CD14-positive monocyte (primary cell): ENCODE measurements at regions not wholly inside any gene's neighbourhood (a gene's known extent, or its start where the extent isn't known, plus 50 kb on each side); places are given as distances from the start of the nearest gene placed in this dataset.

Experiments
- DNase-seq, 3 donors: peaks; one replicate each; pipeline ENCODE4 v3.0.0-alpha.2; 2011 to 2022
- H2AFZ ChIP-seq: 2 replicates; pipeline ENCODE4 v1.6.0; 2012; ENCODE audit warnings: mild to moderate bottlenecking, low read depth, low read length, inconsistent platforms; ENCODE audit not compliant: insufficient read depth, poor library complexity, severe bottlenecking
- H3K27ac ChIP-seq, 2 donors: 1 replicate in 1 of 2; 2 replicates in 1 of 2; pipeline ENCODE4 v1.5.1; 2012 to 2013; ENCODE audit warnings: low read length in 2 of 2, control low read depth in 1 of 2, inconsistent platforms in 1 of 2, low read depth in 1 of 2, mild to moderate bottlenecking in 1 of 2
- H3K27me3 ChIP-seq, 2 donors: one replicate each; pipeline versions ENCODE4 v1.6.0 to v1.6.1; 2011 to 2013; ENCODE audit warnings: low read length in 2 of 2; ENCODE audit not compliant: control insufficient read depth in 2 of 2, insufficient read depth in 2 of 2
- H3K36me3 ChIP-seq, 2 donors: replicated peaks in 1 of 2; 1 replicate in 1 of 2; 2 replicates in 1 of 2; pipeline versions ENCODE4 v1.5.1 to v1.6.1; 2012 to 2013; ENCODE audit warnings: low read length in 2 of 2, control low read depth in 1 of 2, inconsistent platforms in 1 of 2, mild to moderate bottlenecking in 1 of 2; ENCODE audit not compliant: insufficient read depth in 2 of 2, control insufficient read depth in 1 of 2
- H3K4me1 ChIP-seq, 2 donors: 1 replicate in 1 of 2; 2 replicates in 1 of 2; pipeline versions ENCODE4 v1.5.1 to v1.6.1; 2012 to 2013; ENCODE audit warnings: low read length in 2 of 2, control low read depth in 1 of 2, inconsistent platforms in 1 of 2, mild to moderate bottlenecking in 1 of 2, moderate library complexity in 1 of 2; ENCODE audit not compliant: insufficient read depth in 2 of 2, control insufficient read depth in 1 of 2
- H3K4me2 ChIP-seq: replicated peaks from 2 replicates; pipeline ENCODE3; 2012; ENCODE audit warnings: low read length, moderate library complexity, mild to moderate bottlenecking; ENCODE audit not compliant: poor library complexity, severe bottlenecking; ENCODE audit errors: extremely low read depth
- H3K4me3 ChIP-seq, 3 experiments: fragments of 200-600 bp in 1 of 3; sonication (generic) in 1 of 3; replicated peaks in 1 of 3; 1 replicate in 2 of 3; 2 replicates in 1 of 3; pipeline ENCODE4 v1.5.1; 2011 to 2013; ENCODE audit warnings: low read length in 3 of 3, mild to moderate bottlenecking in 3 of 3, control low read depth in 2 of 3, low read depth in 2 of 3, inconsistent platforms in 1 of 3, moderate library complexity in 1 of 3
- H3K79me2 ChIP-seq: 2 replicates; pipeline ENCODE4 v1.6.0; 2012; ENCODE audit warnings: mild to moderate bottlenecking, control low read depth, inconsistent platforms, low read length, moderate library complexity; ENCODE audit not compliant: insufficient read depth
- H3K9ac ChIP-seq: 2 replicates; pipeline ENCODE4 v1.6.0; 2017; ENCODE audit warnings: low read length, mild to moderate bottlenecking; ENCODE audit not compliant: insufficient read depth, poor library complexity, severe bottlenecking
- H3K9me3 ChIP-seq, 2 donors: replicated peaks in 1 of 2; 1 replicate in 1 of 2; 2 replicates in 1 of 2; pipeline versions ENCODE4 v1.5.1 to v1.6.1; 2012 to 2013; ENCODE audit warnings: low read length in 2 of 2, control low read depth in 1 of 2; ENCODE audit not compliant: control insufficient read depth in 1 of 2, insufficient read depth in 1 of 2
- H4K20me1 ChIP-seq: 2 replicates; pipeline ENCODE4 v1.6.0; 2012; ENCODE audit warnings: mild to moderate bottlenecking, low read length, control low read depth, moderate library complexity; ENCODE audit not compliant: insufficient read depth
- H3K27ac Mint-ChIP-seq, 7 donors: one replicate each; pipeline ENCODE4 v1.8.0; 2020; ENCODE audit warnings: mild to moderate bottlenecking in 7 of 7, mixed read lengths in 7 of 7, moderate library complexity in 6 of 7, inconsistent platforms in 2 of 7
- H3K27me3 Mint-ChIP-seq, 3 donors: one replicate each; pipeline ENCODE4 v1.8.0; 2021 to 2022; ENCODE audit warnings: low read depth in 3 of 3, mild to moderate bottlenecking in 3 of 3, mixed read lengths in 3 of 3, moderate library complexity in 3 of 3, inconsistent platforms in 1 of 3
- H3K36me3 Mint-ChIP-seq, 2 donors: one replicate each; pipeline ENCODE4 v1.8.0; 2020; ENCODE audit warnings: mixed read lengths in 2 of 2, inconsistent platforms in 1 of 2, mild to moderate bottlenecking in 1 of 2
- H3K4me1 Mint-ChIP-seq: one replicate; pipeline ENCODE4 v1.8.0; 2020; ENCODE audit warnings: mild to moderate bottlenecking, mixed read lengths
- H3K4me3 Mint-ChIP-seq, 2 donors: one replicate each; pipeline ENCODE4 v1.8.0; 2020; ENCODE audit warnings: mild to moderate bottlenecking in 2 of 2, mixed read lengths in 2 of 2, moderate library complexity in 1 of 2
- H3K9me3 Mint-ChIP-seq, 7 donors: one replicate each; pipeline ENCODE4 v1.8.0; 2020 to 2022; ENCODE audit warnings: mixed read lengths in 7 of 7, mild to moderate bottlenecking in 6 of 7, moderate library complexity in 6 of 7, inconsistent platforms in 2 of 7
- WGBS: methylation state at CpG from one replicate; pipeline ENCODE4 v1.1.5; 2013; ENCODE audit warnings: missing lambda C conversion rate; ENCODE audit not compliant: insufficient coverage; 5-methylcytosine and 5-hydroxymethylcytosine counted together
- intact Hi-C, 2 donors: fragments of 100-400 bp; cut with micrococcal nuclease; formaldehyde crosslinking; loops; one replicate each; pipeline versions ENCODE4 v1.15.0 to v1.15.1; 2023
- TF ChIP-seq, protein P1 (sequence below): fragments of 200-600 bp; IDR thresholded peaks from one replicate; pipeline ENCODE4 v1.8.0; 2022; ENCODE audit warnings: antibody characterized with exemption, mild to moderate bottlenecking

- no CpG with 5 or more reads among the region's 1 CpG for WGBS
- no peak overlapping the region for H3K4me3 Mint-ChIP-seq
Observed at GRCh38 chr17:54220829-54221228, 398.1 kb downstream of the KIF2B start.

GRCh38 chr17:54221499-54221898, 398.8 kb downstream of the KIF2B start:
- no peaks in the 10 kb centered on the region for H3K9me3 ChIP-seq
- no peak overlapping the region for H2AFZ ChIP-seq
- DNase-seq, result no peak
- no CpG with 5 or more reads among the region's 2 CpGs for WGBS
- Mint-ChIP-seq H3K27ac (no peak overlapping the region), H3K27me3 (peaks cover 0 to 1% (median 0%) of the 10 kb centered on the region in 3 donors), H3K9me3 (peaks cover 0 to 2% (median 0%) of the 10 kb centered on the region in 7 donors), H3K4me3 (no peak overlapping the region), H3K36me3 (no peaks in the 10 kb centered on the region), H3K4me1 (no peaks in the 10 kb centered on the region)
- intact Hi-C loops, result no loop called here
- no peak overlapping the region for H3K9ac ChIP-seq
- H3K27me3 ChIP-seq, result no peaks in the 10 kb centered on the region
- no peak overlapping the region for H3K4me3 ChIP-seq
- no peak overlapping the region for H3K4me2 ChIP-seq
- no peak overlapping the region for H3K27ac ChIP-seq
- H3K36me3 ChIP-seq, result no peaks in the 10 kb centered on the region
- H3K4me1 ChIP-seq, result no peaks in the 10 kb centered on the region
- no peaks in the 10 kb centered on the region for H3K79me2 ChIP-seq
- H4K20me1 ChIP-seq, result no peaks in the 10 kb centered on the region
- TF ChIP-seq, protein P1, sequence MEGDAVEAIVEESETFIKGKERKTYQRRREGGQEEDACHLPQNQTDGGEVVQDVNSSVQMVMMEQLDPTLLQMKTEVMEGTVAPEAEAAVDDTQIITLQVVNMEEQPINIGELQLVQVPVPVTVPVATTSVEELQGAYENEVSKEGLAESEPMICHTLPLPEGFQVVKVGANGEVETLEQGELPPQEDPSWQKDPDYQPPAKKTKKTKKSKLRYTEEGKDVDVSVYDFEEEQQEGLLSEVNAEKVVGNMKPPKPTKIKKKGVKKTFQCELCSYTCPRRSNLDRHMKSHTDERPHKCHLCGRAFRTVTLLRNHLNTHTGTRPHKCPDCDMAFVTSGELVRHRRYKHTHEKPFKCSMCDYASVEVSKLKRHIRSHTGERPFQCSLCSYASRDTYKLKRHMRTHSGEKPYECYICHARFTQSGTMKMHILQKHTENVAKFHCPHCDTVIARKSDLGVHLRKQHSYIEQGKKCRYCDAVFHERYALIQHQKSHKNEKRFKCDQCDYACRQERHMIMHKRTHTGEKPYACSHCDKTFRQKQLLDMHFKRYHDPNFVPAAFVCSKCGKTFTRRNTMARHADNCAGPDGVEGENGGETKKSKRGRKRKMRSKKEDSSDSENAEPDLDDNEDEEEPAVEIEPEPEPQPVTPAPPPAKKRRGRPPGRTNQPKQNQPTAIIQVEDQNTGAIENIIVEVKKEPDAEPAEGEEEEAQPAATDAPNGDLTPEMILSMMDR, result no peak

More at GRCh38 chr17:54220829-54221228, 398.1 kb downstream of the KIF2B start:
- no peaks in the 10 kb centered on the region for H3K79me2 ChIP-seq
- no peak for DNase-seq
- H3K27ac ChIP-seq, result no peak overlapping the region
- no peaks in the 10 kb centered on the region for H3K9me3 ChIP-seq
- no peak overlapping the region for H3K9ac ChIP-seq
- H3K27ac Mint-ChIP-seq, result no peak overlapping the region
- no peaks in the 10 kb centered on the region for H3K27me3 ChIP-seq
- H3K27me3 Mint-ChIP-seq, result peaks cover 0 to 1% (median 0%) of the 10 kb centered on the region in 3 donors
- no peak overlapping the region for H3K4me3 ChIP-seq
- H2AFZ ChIP-seq, result no peak overlapping the region
- no peaks in the 10 kb centered on the region for H3K36me3 ChIP-seq
- TF ChIP-seq, protein P1, result no peak
- no peaks in the 10 kb centered on the region for H3K4me1 ChIP-seq
- no peaks in the 10 kb centered on the region for H3K4me1 Mint-ChIP-seq
- intact Hi-C loops, result no loop called here
- H4K20me1 ChIP-seq, result no peaks in the 10 kb centered on the region
- H3K9me3 Mint-ChIP-seq, result peaks cover 0 to 2% (median 0%) of the 10 kb centered on the region in 7 donors
- no peaks in the 10 kb centered on the region for H3K36me3 Mint-ChIP-seq
- no peak overlapping the region for H3K4me2 ChIP-seq
